HepG2 (cell line): ENCODE measurements at regions not wholly inside any gene's neighbourhood (a gene's known extent, or its start where the extent isn't known, plus 50 kb on each side); places are given as distances from the start of the nearest gene placed in this dataset.

Experiments
- ATAC-seq: fragments of 200-7000 bp; cut with Tn5 transposase; 3 replicates; pipeline ENCODE4 v1.9.1; 2020; ENCODE audit warnings: mild to moderate bottlenecking, moderate library complexity
- BruUV-seq: library from RNA; stranded (reverse); fragments of 400-500 nt; replicated peaks from 2 replicates; lab custom pipeline; 2021; lab: Mats Ljungman, UMichigan
- CTCF ChIA-PET: fragments of 300-600 bp; formaldehyde crosslinking; extraction: SDS; loops from one replicate; lab custom pipeline; 2021; ENCODE audit warnings: low total read pairs, inconsistent platforms, low intra/inter-chr PET ratio; lab: Yijun Ruan, JAX
- POLR2A ChIA-PET: fragments of 350-600 bp; sonication (Branson Sonifier 250); formaldehyde crosslinking; loops from one replicate; lab custom pipeline; 2020; ENCODE audit warnings: antibody characterized with exemption, inconsistent platforms; lab: Yijun Ruan, JAX
- DNase-seq: peaks from one replicate; pipeline ENCODE4 v3.0.0-alpha.2; 2015; ENCODE audit warnings: low spot score
- FAIRE-seq: peaks from 3 replicates; lab custom pipeline; 2011; peaks lifted over from hg19 to GRCh38; lab: Jason Lieb, UNC
- H2AFZ ChIP-seq: one replicate; pipeline ENCODE4 v1.6.1; 2011; ENCODE audit warnings: low read length, inconsistent platforms
- H3K27ac ChIP-seq: fragments of 300-600 bp; 3 replicates; pipeline ENCODE4 v1.8.0; 2011; ENCODE audit warnings: mixed run types, mild to moderate bottlenecking, mixed read lengths, low read length, inconsistent platforms; ENCODE audit not compliant: insufficient read depth; ENCODE audit errors: extremely low read length
- H3K27me3 ChIP-seq, 2 experiments: fragments of 200-600 bp in 1 of 2; 2 replicates in 1 of 2; 3 replicates in 1 of 2; pipeline versions ENCODE4 v1.6.0 to v1.8.0; 2011; ENCODE audit warnings: low read length in 2 of 2, mild to moderate bottlenecking in 2 of 2, moderate library complexity in 2 of 2, inconsistent platforms in 1 of 2; ENCODE audit not compliant: insufficient read depth in 2 of 2, control insufficient read depth in 1 of 2
- H3K36me3 ChIP-seq, 2 experiments: fragments of 200-600 bp in 1 of 2; replicated peaks in 1 of 2; 2 replicates in 1 of 2; 3 replicates in 1 of 2; pipeline versions ENCODE4 v1.5.1 to v1.8.0; 2011; ENCODE audit warnings: low read length in 2 of 2, inconsistent platforms in 1 of 2; ENCODE audit not compliant: insufficient read depth in 2 of 2, control insufficient read depth in 1 of 2
- H3K4me1 ChIP-seq: 2 replicates; pipeline ENCODE4 v1.5.1; 2012; ENCODE audit warnings: low read length, inconsistent platforms; ENCODE audit not compliant: insufficient read depth
- H3K4me2 ChIP-seq: 2 replicates; pipeline ENCODE4 v1.6.0; 2011; ENCODE audit warnings: low read depth, low read length, inconsistent platforms
- H3K4me3 ChIP-seq, 3 experiments: fragments of 200-600 bp in 1 of 3; sonication (generic), shearing (Covaris generic) in 1 of 3; replicated peaks in 1 of 3; 2 replicates each; pipeline ENCODE4 v1.5.1; 2011 to 2016; ENCODE audit warnings: low read length in 3 of 3, inconsistent platforms in 2 of 3, low read depth in 2 of 3, mild to moderate bottlenecking in 2 of 3, control low read depth in 1 of 3, mixed read lengths in 1 of 3; ENCODE audit not compliant: insufficient read depth in 1 of 3
- H3K79me2 ChIP-seq: one replicate; pipeline ENCODE4 v1.6.1; 2011; ENCODE audit warnings: low read length, inconsistent platforms; ENCODE audit not compliant: insufficient read depth
- H3K9ac ChIP-seq: 2 replicates; pipeline ENCODE4 v1.6.0; 2011; ENCODE audit warnings: mild to moderate bottlenecking, low read depth, low read length, inconsistent platforms; ENCODE audit not compliant: insufficient read depth
- H3K9me3 ChIP-seq: 2 replicates; pipeline ENCODE4 v1.5.1; 2012; ENCODE audit warnings: mild to moderate bottlenecking, low read length
- H4K20me1 ChIP-seq: 2 replicates; pipeline ENCODE4 v1.6.0; 2011; ENCODE audit warnings: inconsistent platforms, mild to moderate bottlenecking, low read length, moderate library complexity; ENCODE audit not compliant: insufficient read depth
- CEBPZ ChIP-seq: IDR thresholded peaks from 2 replicates; pipeline ENCODE4 v1.6.1; 2012; ENCODE audit warnings: low read length, improper control_type of control experiment
- PHF8 ChIP-seq: sonication (generic); formaldehyde crosslinking; IDR thresholded peaks from 2 replicates; pipeline ENCODE4 v1.5.0; 2020; ENCODE audit warnings: missing genetic modification reagents
- SALL1 ChIP-seq: sonication (generic); formaldehyde crosslinking; IDR thresholded peaks from 2 replicates; pipeline ENCODE4 v1.8.0; 2022; ENCODE audit warnings: mild to moderate bottlenecking, missing genetic modification reagents
- ZBTB2 ChIP-seq: sonication (generic); formaldehyde crosslinking; IDR thresholded peaks from 2 replicates; pipeline ENCODE4 v1.8.0; 2022; ENCODE audit warnings: low read depth, missing genetic modification reagents
- ZFP36L1 ChIP-seq: sonication (generic); formaldehyde crosslinking; IDR thresholded peaks from 2 replicates; pipeline ENCODE4 v1.8.0; 2022; ENCODE audit warnings: mild to moderate bottlenecking, missing genetic modification reagents, moderate library complexity
- ZFP37 ChIP-seq: sonication (generic); formaldehyde crosslinking; IDR thresholded peaks from 2 replicates; pipeline ENCODE4 v1.4.0; 2020; ENCODE audit warnings: missing genetic modification reagents, borderline replicate concordance
- ZFP41 ChIP-seq: sonication (generic); formaldehyde crosslinking; IDR thresholded peaks from 2 replicates; pipeline ENCODE4 v1.4.0; 2020; ENCODE audit warnings: mild to moderate bottlenecking, missing genetic modification reagents, borderline replicate concordance
- ZNF224 ChIP-seq: sonication (generic); formaldehyde crosslinking; IDR thresholded peaks from 2 replicates; pipeline ENCODE4 v1.5.0; 2020; ENCODE audit warnings: mild to moderate bottlenecking, missing genetic modification reagents
- ZNF251 ChIP-seq: sonication (generic); formaldehyde crosslinking; IDR thresholded peaks from 2 replicates; pipeline ENCODE4 v1.9.0; 2021; ENCODE audit warnings: mild to moderate bottlenecking, missing genetic modification reagents
- ZNF263 ChIP-seq: sonication (generic); formaldehyde crosslinking; IDR thresholded peaks from 2 replicates; pipeline ENCODE4 v1.4.0; 2020; ENCODE audit warnings: missing genetic modification reagents
- ZNF646 ChIP-seq: sonication (generic); formaldehyde crosslinking; IDR thresholded peaks from 2 replicates; pipeline ENCODE4 v1.9.0; 2021; ENCODE audit warnings: mild to moderate bottlenecking, missing genetic modification reagents
- WGBS: methylation state at CpG from one replicate; pipeline ENCODE4 v1.1.6; 2017; ENCODE audit warnings: low lambda C conversion rate; 5-methylcytosine and 5-hydroxymethylcytosine counted together
- in situ Hi-C: cut with HindIII; loops from 2 replicates; pipeline ENCODE4 v1.10.0; 2017; ENCODE audit warnings: low pct_unique_long_range_greater_than_20kb; ENCODE audit not compliant: extremely low pct_ligation_motif_present
- intact Hi-C: fragments of 100-400 bp; cut with micrococcal nuclease; formaldehyde crosslinking; loops from one replicate; pipeline ENCODE4 v1.10.0; 2022; ENCODE audit not compliant: unreplicated experiment
- TF ChIP-seq, protein P1 (sequence below): sonication (generic); formaldehyde crosslinking; IDR thresholded peaks from 2 replicates; pipeline ENCODE4 v1.5.0; 2020; ENCODE audit warnings: missing genetic modification reagents

DNA sequence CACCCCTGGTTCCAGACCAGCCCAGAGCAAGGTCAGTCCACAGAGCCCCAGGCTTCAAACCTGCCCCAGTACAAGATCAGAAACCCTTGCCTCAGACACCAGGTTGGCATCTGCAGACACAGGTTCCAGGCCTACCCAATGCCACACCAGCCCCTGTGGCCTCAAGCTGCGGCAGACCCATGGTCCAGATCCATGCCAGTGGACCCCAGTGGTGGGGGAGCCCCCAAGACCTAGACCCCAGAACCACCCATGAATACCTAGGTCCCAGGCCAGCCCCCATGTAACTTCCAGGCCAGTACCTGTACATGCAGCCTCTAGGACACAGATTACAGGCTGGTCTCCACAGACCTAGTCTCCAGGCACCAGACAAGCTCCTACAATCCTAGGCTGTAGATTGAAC is 1019.3 kb downstream of the JRKL start:
- Histone ChIP-seq H3K9me3 (peaks cover 29% of the 10 kb centered on the region), H3K79me2 (no peaks in the 10 kb centered on the region), H3K27me3 (no peaks in the 10 kb centered on the region), H2AFZ (no peak overlapping the region), H3K9ac (no peak overlapping the region), H4K20me1 (no peaks in the 10 kb centered on the region), H3K4me2 (no peak overlapping the region), H3K27ac (no peak overlapping the region), H3K36me3 (no peaks in the 10 kb centered on the region), H3K4me1 (no peaks in the 10 kb centered on the region), H3K4me3 (no peak overlapping the region)
- WGBS = 0% methylated on average over 1 of the region's 1 CpG
- ChIA-PET POLR2A (no interaction called here), CTCF (no interaction called here)
- intact Hi-C loops = no loop called here
- FAIRE-seq (no peak), DNase-seq (no peak), ATAC-seq (no peak)
- in situ Hi-C loops = no loop called here
- no TSS peak for BruUV-seq
- no peak for TF ChIP-seq ZFP36L1 (CRISPR knock-in tag)
- no peak for TF ChIP-seq ZNF646 (CRISPR knock-in tag)
- no peak for TF ChIP-seq PHF8
- TF ChIP-seq SALL1 = no peak
- TF ChIP-seq CEBPZ = no peak
- TF ChIP-seq, protein P1, sequence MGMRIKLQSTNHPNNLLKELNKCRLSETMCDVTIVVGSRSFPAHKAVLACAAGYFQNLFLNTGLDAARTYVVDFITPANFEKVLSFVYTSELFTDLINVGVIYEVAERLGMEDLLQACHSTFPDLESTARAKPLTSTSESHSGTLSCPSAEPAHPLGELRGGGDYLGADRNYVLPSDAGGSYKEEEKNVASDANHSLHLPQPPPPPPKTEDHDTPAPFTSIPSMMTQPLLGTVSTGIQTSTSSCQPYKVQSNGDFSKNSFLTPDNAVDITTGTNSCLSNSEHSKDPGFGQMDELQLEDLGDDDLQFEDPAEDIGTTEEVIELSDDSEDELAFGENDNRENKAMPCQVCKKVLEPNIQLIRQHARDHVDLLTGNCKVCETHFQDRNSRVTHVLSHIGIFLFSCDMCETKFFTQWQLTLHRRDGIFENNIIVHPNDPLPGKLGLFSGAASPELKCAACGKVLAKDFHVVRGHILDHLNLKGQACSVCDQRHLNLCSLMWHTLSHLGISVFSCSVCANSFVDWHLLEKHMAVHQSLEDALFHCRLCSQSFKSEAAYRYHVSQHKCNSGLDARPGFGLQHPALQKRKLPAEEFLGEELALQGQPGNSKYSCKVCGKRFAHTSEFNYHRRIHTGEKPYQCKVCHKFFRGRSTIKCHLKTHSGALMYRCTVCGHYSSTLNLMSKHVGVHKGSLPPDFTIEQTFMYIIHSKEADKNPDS (CRISPR knock-in tag) = no peak
- TF ChIP-seq ZBTB2 (CRISPR knock-in tag) = no peak
- no peak for TF ChIP-seq ZFP37 (CRISPR knock-in tag)
- TF ChIP-seq ZFP41 (CRISPR knock-in tag) = no peak
- TF ChIP-seq ZNF224 (CRISPR knock-in tag) = no peak
- no peak for TF ChIP-seq ZNF263 (CRISPR knock-in tag)
- no peak for TF ChIP-seq ZNF251 (CRISPR knock-in tag)
